ENCODE measurements at regions not wholly inside any gene's neighbourhood (a gene's known extent, or its start where the extent isn't known, plus 50 kb on each side); places are given as distances from the start of the nearest gene placed in this dataset.

GRCh38 chr16:58793366-58793765 is 59.2 kb upstream of the GOT2 start:
- TF ChIP-seq, protein P1, sequence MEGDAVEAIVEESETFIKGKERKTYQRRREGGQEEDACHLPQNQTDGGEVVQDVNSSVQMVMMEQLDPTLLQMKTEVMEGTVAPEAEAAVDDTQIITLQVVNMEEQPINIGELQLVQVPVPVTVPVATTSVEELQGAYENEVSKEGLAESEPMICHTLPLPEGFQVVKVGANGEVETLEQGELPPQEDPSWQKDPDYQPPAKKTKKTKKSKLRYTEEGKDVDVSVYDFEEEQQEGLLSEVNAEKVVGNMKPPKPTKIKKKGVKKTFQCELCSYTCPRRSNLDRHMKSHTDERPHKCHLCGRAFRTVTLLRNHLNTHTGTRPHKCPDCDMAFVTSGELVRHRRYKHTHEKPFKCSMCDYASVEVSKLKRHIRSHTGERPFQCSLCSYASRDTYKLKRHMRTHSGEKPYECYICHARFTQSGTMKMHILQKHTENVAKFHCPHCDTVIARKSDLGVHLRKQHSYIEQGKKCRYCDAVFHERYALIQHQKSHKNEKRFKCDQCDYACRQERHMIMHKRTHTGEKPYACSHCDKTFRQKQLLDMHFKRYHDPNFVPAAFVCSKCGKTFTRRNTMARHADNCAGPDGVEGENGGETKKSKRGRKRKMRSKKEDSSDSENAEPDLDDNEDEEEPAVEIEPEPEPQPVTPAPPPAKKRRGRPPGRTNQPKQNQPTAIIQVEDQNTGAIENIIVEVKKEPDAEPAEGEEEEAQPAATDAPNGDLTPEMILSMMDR (conservative IDR thresholded peaks at IDR 0.05 in 1 of 2, IDR thresholded peaks at IDR 0.05 in 1 of 2; ENCODE audit: extremely low read depth in 1 of 2, insufficient read depth in 1 of 2, low read depth in 1 of 2, low read length in 2 of 2): no peak
- TF ChIP-seq EZH2 (IDR thresholded peaks at IDR 0.05; ENCODE audit: borderline replicate concordance, low read length): no peak
